Stimulated activated effector memory CD8-positive, alpha-beta T cell treated with anti-CD3 and anti-CD28 coated beads, Interleukin-12 subunit alpha, Interleukin-12 subunit beta, amount 100 ng/mL, for 72 hours (primary cell): ENCODE measurements at regions not wholly inside any gene's neighbourhood (a gene's known extent, or its start where the extent isn't known, plus 50 kb on each side); places are given as distances from the start of the nearest gene placed in this dataset.
"Not testable (repeated sequence)": the region's sequence is repeated elsewhere in the genome, so short reads cannot be mapped to it uniquely, and the experiment has no call there.

Experiments used
- ATAC-seq: fragments of 150-1000 bp; cut with Tn5 transposase; 2 replicates; pipeline ENCODE4 v1.10.0; 2021
- DNase-seq, 2 donors: peaks; one replicate each; pipeline ENCODE4 v3.0.0; 2021 to 2022; ENCODE audit warnings: low spot score in 2 of 2
- H3K27ac Mint-ChIP-seq: one replicate; pipeline ENCODE4 v1.8.0; 2022; ENCODE audit warnings: mild to moderate bottlenecking, mixed read lengths
- H3K36me3 Mint-ChIP-seq: one replicate; pipeline ENCODE4 v1.8.0; 2022; ENCODE audit warnings: mild to moderate bottlenecking, mixed read lengths
- H3K4me1 Mint-ChIP-seq: one replicate; pipeline ENCODE4 v1.8.0; 2022; ENCODE audit warnings: mixed read lengths
- H3K4me3 Mint-ChIP-seq: one replicate; pipeline ENCODE4 v1.8.0; 2022; ENCODE audit warnings: mild to moderate bottlenecking, mixed read lengths
- H3K9me3 Mint-ChIP-seq: one replicate; pipeline ENCODE4 v1.8.0; 2022; ENCODE audit warnings: mixed read lengths

GRCh38 chr6:112608925-112609324 lies 261.8 kb downstream of the RFPL4B start:
- H3K9me3 Mint-ChIP-seq, result peaks cover 11% of the 10 kb centered on the region
- H3K27ac Mint-ChIP-seq, H3K4me3 Mint-ChIP-seq, DNase-seq, ATAC-seq, H3K4me1 Mint-ChIP-seq, H3K36me3 Mint-ChIP-seq: not testable (repeated sequence)

- no peak for DNase-seq
- no peaks in the 10 kb centered on the region for H3K4me1 Mint-ChIP-seq
- peaks cover 5% of the 10 kb centered on the region for H3K36me3 Mint-ChIP-seq
- ATAC-seq, result no peak
- H3K27ac Mint-ChIP-seq, result no peak overlapping the region
- H3K4me3 Mint-ChIP-seq, result no peak overlapping the region
- peaks cover 9% of the 10 kb centered on the region for H3K9me3 Mint-ChIP-seq
Observed at GRCh38 chr6:112613410-112613809, 266.3 kb downstream of the RFPL4B start.

- ATAC-seq, result no peak
- Mint-ChIP-seq H3K4me1 (no peaks in the 10 kb centered on the region), H3K36me3 (peaks cover 5% of the 10 kb centered on the region), H3K4me3 (no peak overlapping the region), H3K9me3 (no peaks in the 10 kb centered on the region), H3K27ac (no peak overlapping the region)
- no peak for DNase-seq
Observed at GRCh38 chr6:112618849-112619248, 271.7 kb downstream of the RFPL4B start.

DNA sequence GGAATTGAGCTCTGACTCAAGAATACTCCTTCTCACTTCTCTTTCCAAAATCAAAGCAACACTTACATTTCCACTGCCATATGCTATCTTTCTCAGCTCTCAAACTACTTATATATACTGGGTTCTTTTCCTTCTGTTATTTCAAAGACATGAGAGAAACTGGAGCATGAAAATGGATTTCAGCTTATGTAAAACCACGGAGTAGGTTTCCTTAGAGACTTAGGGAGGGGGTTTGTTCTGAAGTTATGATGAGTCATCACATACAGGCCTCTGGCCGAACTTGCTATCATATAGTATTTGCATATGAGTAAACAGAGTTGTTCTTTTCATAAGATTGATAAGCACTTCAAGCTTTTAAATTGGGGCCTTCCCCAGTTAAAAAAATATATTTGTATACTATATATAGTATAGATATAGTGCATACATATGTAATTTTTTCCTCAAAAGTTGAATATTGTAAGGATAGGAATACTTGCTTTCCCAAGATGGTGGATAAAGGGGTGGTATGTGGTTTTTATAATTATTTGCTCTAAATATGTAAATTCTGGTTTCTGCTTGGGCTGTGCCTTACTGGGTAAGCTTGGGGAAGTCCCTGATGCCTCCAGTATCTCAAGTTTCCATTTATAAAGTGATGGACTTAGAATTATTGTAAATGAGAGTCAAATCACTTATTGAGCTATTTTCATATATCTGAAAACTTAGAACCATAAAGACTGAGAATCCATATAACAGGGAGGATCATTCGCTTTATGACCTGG lies 273.9 kb downstream of the RFPL4B start:
- Mint-ChIP-seq H3K9me3 (peaks cover 7% of the 10 kb centered on the region), H3K4me3 (no peak overlapping the region), H3K27ac (no peak overlapping the region), H3K36me3 (peaks cover 5% of the 10 kb centered on the region), H3K4me1 (no peaks in the 10 kb centered on the region)
- no peak for DNase-seq
- no peak for ATAC-seq

DNA sequence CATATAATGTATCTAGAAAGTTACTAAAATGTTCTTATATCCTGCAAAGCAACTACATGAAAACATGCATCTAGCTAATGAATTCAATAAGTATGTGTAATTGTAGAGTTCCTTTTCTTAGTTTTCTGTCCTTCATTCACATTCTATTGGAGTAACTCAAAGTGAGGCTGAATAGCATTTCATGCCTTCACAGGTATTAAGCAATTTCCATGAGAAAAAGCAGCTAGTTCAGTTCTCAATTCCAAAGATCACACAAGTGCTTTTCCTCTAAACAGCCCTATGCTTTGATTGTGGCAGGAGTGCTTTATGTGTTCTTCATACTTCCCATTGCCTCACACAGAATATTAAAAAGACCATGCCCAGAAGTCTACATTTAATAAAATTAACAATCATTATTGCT lies 274.9 kb downstream of the RFPL4B start:
- peaks cover 7% of the 10 kb centered on the region for H3K9me3 Mint-ChIP-seq
- H3K36me3 Mint-ChIP-seq, result peaks cover 5% of the 10 kb centered on the region
- H3K27ac Mint-ChIP-seq, result no peak overlapping the region
- no peak overlapping the region for H3K4me3 Mint-ChIP-seq
- DNase-seq, result no peak
- no peak for ATAC-seq
- no peaks in the 10 kb centered on the region for H3K4me1 Mint-ChIP-seq

- H3K9me3 Mint-ChIP-seq, result peaks cover 7% of the 10 kb centered on the region
- ATAC-seq (peak; percentile 32), DNase-seq (no peak)
- no peak overlapping the region for H3K4me3 Mint-ChIP-seq
- H3K27ac Mint-ChIP-seq, result no peak overlapping the region
- H3K4me1 Mint-ChIP-seq, result no peaks in the 10 kb centered on the region
- no peaks in the 10 kb centered on the region for H3K36me3 Mint-ChIP-seq
Observed at GRCh38 chr6:112626468-112627082, 279.4 kb downstream of the RFPL4B start.

DNA sequence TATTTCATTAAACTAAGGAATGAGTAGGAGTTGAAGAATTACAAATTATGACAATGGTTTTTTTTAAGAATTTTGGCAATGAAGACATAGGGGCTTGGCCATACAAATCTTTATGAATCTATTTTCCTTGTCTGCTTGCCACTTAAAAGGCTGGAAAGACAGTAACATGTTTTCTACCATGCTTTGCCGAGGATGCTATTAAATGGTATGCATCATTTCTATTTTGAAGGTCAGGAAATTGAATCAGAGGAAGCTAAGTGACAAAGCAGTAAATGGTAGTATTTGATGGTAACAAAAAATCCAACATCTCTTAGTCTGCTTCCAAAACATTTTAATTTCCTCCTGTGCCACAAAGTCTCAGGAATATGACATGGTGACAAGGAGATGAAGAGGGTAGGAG lies 287.2 kb downstream of the RFPL4B start:
- DNase-seq (no peak), ATAC-seq (no peak)
- H3K36me3 Mint-ChIP-seq, result no peaks in the 10 kb centered on the region
- peaks cover 3% of the 10 kb centered on the region for H3K9me3 Mint-ChIP-seq
- H3K4me3 Mint-ChIP-seq, result no peak overlapping the region
- no peak overlapping the region for H3K27ac Mint-ChIP-seq
- no peaks in the 10 kb centered on the region for H3K4me1 Mint-ChIP-seq

DNA sequence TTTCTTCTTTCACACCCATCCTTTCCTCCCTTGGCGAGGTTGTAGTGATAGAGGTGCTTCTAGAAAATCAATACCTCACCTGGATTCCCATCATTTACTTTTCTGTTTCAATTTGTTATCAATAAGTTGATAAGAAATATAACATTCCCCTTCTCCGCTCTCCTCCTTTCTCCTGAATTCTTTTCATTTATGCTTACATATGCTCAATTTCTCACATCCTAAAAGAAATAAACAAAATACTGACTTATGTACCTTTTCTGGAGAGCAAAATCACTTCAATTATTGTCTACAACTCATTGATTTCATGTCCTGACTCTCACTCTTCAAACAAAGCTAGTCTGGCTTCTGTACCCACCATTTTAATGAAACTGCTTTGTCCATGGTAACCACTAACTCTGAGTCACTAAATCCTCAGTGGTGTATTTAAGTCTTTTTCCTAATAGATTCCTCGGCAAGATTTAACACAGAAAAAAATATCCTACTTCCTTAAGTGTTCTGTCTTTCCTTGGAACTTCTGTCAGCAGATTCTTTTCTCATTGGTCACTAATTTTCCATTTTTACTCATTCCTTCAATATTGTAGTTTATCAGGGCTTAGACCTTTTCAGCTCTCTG lies 289.6 kb downstream of the RFPL4B start:
- Mint-ChIP-seq H3K4me1 (no peaks in the 10 kb centered on the region), H3K4me3 (no peak overlapping the region), H3K9me3 (peaks cover 2% of the 10 kb centered on the region), H3K27ac (no peak overlapping the region), H3K36me3 (no peaks in the 10 kb centered on the region)
- DNase-seq (no peak), ATAC-seq (no peak)

GRCh38 chr6:112639391-112639831 lies 292.3 kb downstream of the RFPL4B start:
- no peak for DNase-seq
- no peak for ATAC-seq
- Mint-ChIP-seq H3K27ac (no peak overlapping the region), H3K4me3 (no peak overlapping the region), H3K4me1 (no peaks in the 10 kb centered on the region), H3K36me3 (no peaks in the 10 kb centered on the region), H3K9me3 (no peaks in the 10 kb centered on the region)

GRCh38 chr6:112640891-112641290 lies 293.8 kb downstream of the RFPL4B start:
- DNase-seq, result no peak
- no peaks in the 10 kb centered on the region for H3K9me3 Mint-ChIP-seq

DNA sequence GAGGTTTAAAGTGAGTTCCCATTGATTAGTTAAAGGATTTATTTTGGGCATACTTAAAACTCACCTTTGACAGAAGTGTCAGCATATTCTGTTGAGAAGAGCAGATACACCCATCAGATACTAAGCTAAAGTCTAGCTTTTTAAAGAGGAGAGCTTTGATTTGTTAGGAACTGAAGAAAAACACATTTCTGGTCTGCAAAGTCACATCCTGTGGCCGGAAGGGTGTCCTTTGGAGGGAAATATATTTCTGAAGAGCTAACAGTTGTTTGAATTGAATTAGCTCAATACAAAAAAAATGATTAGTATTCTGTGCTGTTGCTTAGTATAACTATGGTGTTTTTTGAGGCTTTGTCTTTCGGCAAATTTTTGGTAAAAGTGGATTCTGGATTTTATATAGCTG lies 302.7 kb downstream of the RFPL4B start:
- ATAC-seq, result no peak
- DNase-seq, result no peak
- no peaks in the 10 kb centered on the region for H3K4me1 Mint-ChIP-seq
- no peaks in the 10 kb centered on the region for H3K36me3 Mint-ChIP-seq
- H3K4me3 Mint-ChIP-seq, result no peak overlapping the region
- H3K9me3 Mint-ChIP-seq, result peaks cover 2% of the 10 kb centered on the region
- no peak overlapping the region for H3K27ac Mint-ChIP-seq

More at GRCh38 chr6:112640891-112641290, 293.8 kb downstream of the RFPL4B start:
- Mint-ChIP-seq H3K36me3 (no peaks in the 10 kb centered on the region), H3K4me1 (no peaks in the 10 kb centered on the region), H3K4me3 (no peak overlapping the region), H3K27ac (no peak overlapping the region)
- ATAC-seq, result no peak

GRCh38 chr6:112651239-112651638 lies 304.1 kb downstream of the RFPL4B start:
- Mint-ChIP-seq H3K4me3 (no peak overlapping the region), H3K36me3 (no peaks in the 10 kb centered on the region), H3K9me3 (peaks cover 2% of the 10 kb centered on the region), H3K4me1 (no peaks in the 10 kb centered on the region), H3K27ac (no peak overlapping the region)
- DNase-seq (no peak), ATAC-seq (no peak)

GRCh38 chr6:112659912-112660311 lies 312.8 kb downstream of the RFPL4B start:
- no peak overlapping the region for H3K27ac Mint-ChIP-seq
- H3K36me3 Mint-ChIP-seq, result no peaks in the 10 kb centered on the region
- no peak for ATAC-seq
- no peak for DNase-seq
- H3K9me3 Mint-ChIP-seq, result no peaks in the 10 kb centered on the region
- H3K4me1 Mint-ChIP-seq, result no peaks in the 10 kb centered on the region
- H3K4me3 Mint-ChIP-seq, result no peak overlapping the region

GRCh38 chr6:112660626-112661025 lies 313.5 kb downstream of the RFPL4B start:
- DNase-seq (no peak), ATAC-seq (no peak)
- Mint-ChIP-seq H3K9me3 (no peaks in the 10 kb centered on the region), H3K27ac (no peak overlapping the region), H3K4me1 (no peaks in the 10 kb centered on the region), H3K36me3 (no peaks in the 10 kb centered on the region), H3K4me3 (no peak overlapping the region)

DNA sequence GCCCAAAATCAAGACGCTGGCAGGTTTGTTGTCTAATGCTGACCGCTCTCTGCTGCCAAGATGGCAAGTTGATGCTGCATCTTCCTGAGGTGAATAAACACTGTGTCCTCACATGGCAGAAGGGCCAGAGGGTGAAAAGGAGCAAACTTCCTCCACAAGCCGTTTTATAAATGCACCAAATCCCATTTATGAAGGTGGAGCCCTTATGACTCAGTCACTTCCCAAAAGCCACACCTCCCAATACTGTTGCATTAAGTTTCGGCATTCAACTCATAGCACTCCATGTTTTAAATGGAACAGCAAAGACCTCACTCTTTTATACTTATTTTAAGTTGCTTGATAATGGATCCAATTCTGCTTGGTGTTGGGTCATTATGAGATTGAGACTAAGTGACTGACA lies 316.6 kb downstream of the RFPL4B start:
- DNase-seq, result no peak
- Mint-ChIP-seq H3K36me3 (no peaks in the 10 kb centered on the region), H3K4me3 (no peak overlapping the region), H3K27ac (no peak overlapping the region), H3K4me1 (no peaks in the 10 kb centered on the region), H3K9me3 (no peaks in the 10 kb centered on the region)
- ATAC-seq, result no peak

DNA sequence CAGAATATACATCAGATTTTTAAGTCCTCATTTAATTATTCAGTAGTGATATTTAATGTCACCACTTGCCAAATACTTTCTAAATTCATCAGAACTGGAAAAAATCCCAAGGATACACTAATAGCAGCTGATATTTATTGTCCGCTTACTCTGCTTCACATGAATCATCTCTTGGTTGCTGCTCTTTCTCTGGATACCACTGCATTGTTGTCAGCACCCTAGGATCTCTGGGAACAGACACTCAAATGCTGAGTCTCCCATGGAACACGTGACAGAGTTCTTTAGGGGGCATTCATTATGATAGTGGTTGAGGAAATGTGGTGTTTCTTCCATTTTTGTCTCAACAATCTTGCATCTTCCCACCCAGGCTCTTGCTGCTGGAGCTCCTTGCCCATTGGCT lies 318.0 kb downstream of the RFPL4B start:
- Mint-ChIP-seq H3K4me1 (no peaks in the 10 kb centered on the region), H3K4me3 (no peak overlapping the region), H3K36me3 (no peaks in the 10 kb centered on the region), H3K27ac (no peak overlapping the region), H3K9me3 (no peaks in the 10 kb centered on the region)
- DNase-seq, result no peak
- ATAC-seq, result no peak
